Stomach (tissue), 8 donors: ENCODE measurements at regions not wholly inside any gene's neighbourhood (a gene's known extent, or its start where the extent isn't known, plus 50 kb on each side); places are given as distances from the start of the nearest gene placed in this dataset.

ENCODE experiments used
- DNase-seq, 2 donors: peaks; one replicate each; pipeline versions ENCODE4 v3.0.0 to v3.0.0-alpha.2; 2013 to 2019
- H3K27ac ChIP-seq, 5 donors: fragments of 200-600 bp in 4 of 5; sonication (generic) in 4 of 5; one replicate each; pipeline ENCODE4 v1.5.1; 2013 to 2019; ENCODE audit warnings: mild to moderate bottlenecking in 1 of 5, moderate library complexity in 1 of 5
- H3K27me3 ChIP-seq, 3 donors: fragments of 200-600 bp; sonication (generic); one replicate each; pipeline ENCODE4 v1.5.1; 2017 to 2019; ENCODE audit warnings: mixed run types in 1 of 3
- H3K36me3 ChIP-seq, 4 donors: fragments of 200-600 bp; sonication (generic); 1 replicate in 3 of 4; 2 replicates in 1 of 4; pipeline ENCODE4 v1.5.1; 2016 to 2019
- H3K4me1 ChIP-seq, 4 donors: fragments of 200-600 bp; sonication (generic); one replicate each; pipeline ENCODE4 v1.5.1; 2016 to 2019
- H3K4me3 ChIP-seq, 4 donors: fragments of 200-600 bp; sonication (generic) in 3 of 4; one replicate each; pipeline ENCODE4 v1.5.1; 2016 to 2019; ENCODE audit warnings: mild to moderate bottlenecking in 1 of 4
- H3K9me3 ChIP-seq, 4 donors: fragments of 200-600 bp; sonication (generic); one replicate each; pipeline ENCODE4 v1.5.1; 2016 to 2019
- EP300 ChIP-seq: sonication (generic); formaldehyde crosslinking; IDR thresholded peaks from one replicate; pipeline ENCODE4 v1.6.1; 2017; ENCODE audit warnings: antibody characterized with exemption
- POLR2A ChIP-seq, 4 donors: fragments of 450-650 bp; IDR thresholded peaks; one replicate each; pipeline ENCODE4 v1.6.1; 2016; ENCODE audit warnings: antibody characterized with exemption in 4 of 4, control low read depth in 2 of 4, mild to moderate bottlenecking in 1 of 4, moderate library complexity in 1 of 4
- POLR2AphosphoS5 ChIP-seq, 3 donors: sonication (generic); formaldehyde crosslinking; IDR thresholded peaks; one replicate each; pipeline ENCODE4 v1.6.1; 2016; ENCODE audit warnings: antibody characterized with exemption in 3 of 3
- WGBS, 5 donors: extraction: QIAGEN DNeasy Blood & Tissue Kit in 3 of 5; methylation state at CpG; one replicate each; pipeline versions ENCODE4 v1.1.5 to v1.1.7; 2013 to 2018; 5-methylcytosine and 5-hydroxymethylcytosine counted together
- intact Hi-C: fragments of 100-400 bp; cut with DNase I; formaldehyde crosslinking; loops from one replicate; pipeline ENCODE4 v1.15.1; 2023; ENCODE audit warnings: low total_unique reads
- TF ChIP-seq, protein P1 (sequence below), 7 experiments: fragments of 450-650 bp in 4 of 7; fragments of 200-600 bp in 3 of 7; sonication (generic) in 3 of 7; IDR thresholded peaks; one replicate each; pipeline ENCODE4 v1.5.1; 2016 to 2019; ENCODE audit warnings: antibody characterized with exemption in 7 of 7, control low read depth in 2 of 7, mild to moderate bottlenecking in 1 of 7
- donor health status: healthy with polysubstance abuse.
- donor health status: Bipolar disorder and iron deficiency.
- donor health status: healthy.

DNA sequence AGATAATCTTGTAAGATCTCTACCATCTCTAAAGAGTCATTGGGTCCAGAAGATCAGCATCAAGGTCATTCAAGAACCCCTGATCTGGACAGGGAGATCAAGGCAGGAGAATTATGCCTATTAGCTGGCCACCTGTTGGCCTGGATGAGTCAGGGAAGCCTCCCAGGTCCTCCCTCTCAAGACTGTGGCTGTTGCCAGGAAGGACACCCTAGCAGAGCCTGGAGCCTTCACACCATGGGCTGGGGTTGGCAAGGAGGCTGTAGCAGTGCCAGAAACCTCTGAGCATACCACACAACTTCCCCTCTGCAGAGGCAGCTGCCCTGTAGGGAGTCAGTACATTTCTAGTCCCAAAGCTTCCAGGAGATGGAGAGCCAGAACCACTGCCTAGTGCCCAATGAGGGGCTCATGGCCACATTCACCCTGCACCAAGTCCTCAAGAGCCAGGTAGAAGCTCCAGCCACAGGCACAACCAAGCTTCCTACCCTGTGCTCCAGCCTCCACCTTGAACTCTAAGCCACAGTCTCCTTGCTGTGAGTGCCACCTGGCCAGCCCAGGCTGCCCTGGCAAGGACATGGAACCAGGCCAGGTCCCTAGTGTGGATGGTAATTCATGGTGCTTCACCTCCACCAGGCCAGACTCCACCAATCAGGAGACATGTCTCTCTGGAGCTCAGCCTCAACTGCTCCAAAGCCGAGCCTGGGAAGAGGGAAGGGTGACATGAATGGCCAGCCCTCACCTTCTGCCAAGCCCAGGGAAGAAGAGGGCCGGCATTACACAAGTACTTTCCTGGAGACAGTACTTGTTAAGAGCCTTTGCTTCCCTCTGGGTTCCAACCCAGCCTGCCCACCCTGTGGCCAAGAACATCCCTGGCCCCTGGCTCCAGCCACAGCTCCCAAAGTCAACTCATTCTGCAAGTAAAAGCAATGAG is 124.3 kb downstream of the BUD13 start:
- intact Hi-C loops, result no loop called here
- Histone ChIP-seq H3K27me3 (peaks cover 0 to 33% (median 5%) of the 10 kb centered on the region in 3 donors), H3K9me3 (peaks cover 0 to 8% (median 5%) of the 10 kb centered on the region in 4 donors), H3K4me1 (no peaks in the 10 kb centered on the region), H3K36me3 (no peaks in the 10 kb centered on the region), H3K27ac (no peak overlapping the region), H3K4me3 (no peak overlapping the region)
- TF ChIP-seq, protein P1, sequence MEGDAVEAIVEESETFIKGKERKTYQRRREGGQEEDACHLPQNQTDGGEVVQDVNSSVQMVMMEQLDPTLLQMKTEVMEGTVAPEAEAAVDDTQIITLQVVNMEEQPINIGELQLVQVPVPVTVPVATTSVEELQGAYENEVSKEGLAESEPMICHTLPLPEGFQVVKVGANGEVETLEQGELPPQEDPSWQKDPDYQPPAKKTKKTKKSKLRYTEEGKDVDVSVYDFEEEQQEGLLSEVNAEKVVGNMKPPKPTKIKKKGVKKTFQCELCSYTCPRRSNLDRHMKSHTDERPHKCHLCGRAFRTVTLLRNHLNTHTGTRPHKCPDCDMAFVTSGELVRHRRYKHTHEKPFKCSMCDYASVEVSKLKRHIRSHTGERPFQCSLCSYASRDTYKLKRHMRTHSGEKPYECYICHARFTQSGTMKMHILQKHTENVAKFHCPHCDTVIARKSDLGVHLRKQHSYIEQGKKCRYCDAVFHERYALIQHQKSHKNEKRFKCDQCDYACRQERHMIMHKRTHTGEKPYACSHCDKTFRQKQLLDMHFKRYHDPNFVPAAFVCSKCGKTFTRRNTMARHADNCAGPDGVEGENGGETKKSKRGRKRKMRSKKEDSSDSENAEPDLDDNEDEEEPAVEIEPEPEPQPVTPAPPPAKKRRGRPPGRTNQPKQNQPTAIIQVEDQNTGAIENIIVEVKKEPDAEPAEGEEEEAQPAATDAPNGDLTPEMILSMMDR (IDR thresholded peaks at IDR 0.05), result no peak
- no peak for TF ChIP-seq EP300
- TF ChIP-seq POLR2A (IDR thresholded peaks at IDR 0.05), result no peak
- TF ChIP-seq POLR2AphosphoS5 (IDR thresholded peaks at IDR 0.05), result no peak
- no peak for DNase-seq
- 68 to 81% (median 80%) methylated on average over 2 of the region's 2 CpGs for WGBS, 5 donors

DNA sequence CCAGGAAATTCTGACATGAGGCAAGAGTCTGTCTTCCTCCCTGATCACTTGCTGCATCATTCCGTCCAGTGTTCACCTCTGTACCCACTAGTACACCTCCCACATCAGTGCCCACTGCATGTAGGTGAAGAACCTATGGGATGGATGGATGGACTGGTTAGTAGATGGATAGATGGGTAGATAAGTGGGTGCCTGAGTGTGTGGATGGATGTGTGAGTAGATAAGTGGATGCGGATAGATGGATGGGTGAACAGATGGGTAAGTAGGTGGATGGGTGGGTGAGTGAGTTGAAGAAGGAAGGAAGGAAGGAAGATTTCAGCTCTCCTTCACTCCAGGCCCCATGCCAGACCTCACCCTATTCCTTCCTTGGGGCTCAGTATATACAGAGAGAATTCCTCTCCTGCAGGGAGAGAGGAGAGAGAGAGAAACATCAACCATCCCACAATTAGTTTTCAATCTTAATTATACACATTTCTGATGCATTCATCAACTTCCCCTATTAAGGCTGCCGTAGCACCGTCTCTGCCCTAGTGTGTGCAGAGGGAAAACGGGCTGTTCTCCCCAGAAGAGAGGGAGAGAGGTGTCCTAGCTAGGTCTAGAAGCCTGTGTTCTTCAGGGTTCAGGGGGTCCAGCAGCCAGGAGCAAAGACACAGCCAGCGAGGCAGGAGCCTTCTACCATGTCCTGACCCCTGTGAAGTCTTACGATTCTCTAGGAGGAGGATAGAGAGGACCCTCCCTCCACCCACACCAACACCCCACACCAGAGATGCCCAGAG is 125.3 kb downstream of the BUD13 start:
- no peak for DNase-seq
- TF ChIP-seq, protein P1 (IDR thresholded peaks at IDR 0.05), result no peak
- TF ChIP-seq POLR2AphosphoS5 (IDR thresholded peaks at IDR 0.05) (no peak), POLR2A (IDR thresholded peaks at IDR 0.05) (no peak), EP300 (no peak)
- H3K27me3 ChIP-seq, result peaks cover 0 to 40% (median 5%) of the 10 kb centered on the region in 3 donors
- no peak overlapping the region for H3K27ac ChIP-seq
- intact Hi-C loops, result no loop called here
- no peaks in the 10 kb centered on the region for H3K36me3 ChIP-seq
- WGBS, 5 donors, result 77 to 85% (median 81%) methylated on average over 7 of the region's 7 CpGs
- H3K4me1 ChIP-seq, result no peaks in the 10 kb centered on the region
- H3K9me3 ChIP-seq, result peaks cover 0 to 8% (median 5%) of the 10 kb centered on the region in 4 donors
- H3K4me3 ChIP-seq, result no peak overlapping the region

DNA sequence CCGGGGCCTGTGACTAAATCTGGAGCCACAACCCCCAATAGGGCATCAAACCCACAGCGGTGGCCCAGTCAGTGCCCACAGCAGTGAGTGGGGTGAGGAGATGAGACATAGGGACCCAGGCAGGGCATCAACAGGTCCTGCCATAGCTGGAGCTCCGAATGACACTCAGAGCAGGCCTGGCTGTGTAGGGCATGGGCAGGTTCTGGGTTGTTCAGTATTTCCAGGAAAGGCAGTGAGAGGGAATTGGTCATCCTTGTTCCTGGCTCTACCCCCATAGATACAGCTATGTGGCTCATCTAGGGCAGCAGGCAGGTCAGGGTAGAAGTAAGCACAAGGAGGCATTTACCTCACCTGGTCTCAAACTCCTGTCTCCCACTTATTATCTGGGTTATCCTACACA is 126.6 kb downstream of the BUD13 start:
- H3K4me3 ChIP-seq, result no peak overlapping the region
- no peaks in the 10 kb centered on the region for H3K4me1 ChIP-seq
- peaks cover 0 to 8% (median 5%) of the 10 kb centered on the region in 4 donors for H3K9me3 ChIP-seq
- no peak for DNase-seq
- 89 to 97% (median 91%) methylated on average over 3 of the region's 3 CpGs; no CpG with 5 or more reads in 1 of the 5 donors for WGBS, 5 donors
- intact Hi-C loops, result no loop called here
- H3K27ac ChIP-seq, result no peak overlapping the region
- H3K36me3 ChIP-seq, result no peaks in the 10 kb centered on the region
- peaks cover 0 to 48% (median 5%) of the 10 kb centered on the region in 3 donors for H3K27me3 ChIP-seq
- TF ChIP-seq EP300 (no peak), POLR2AphosphoS5 (IDR thresholded peaks at IDR 0.05) (no peak)

DNA sequence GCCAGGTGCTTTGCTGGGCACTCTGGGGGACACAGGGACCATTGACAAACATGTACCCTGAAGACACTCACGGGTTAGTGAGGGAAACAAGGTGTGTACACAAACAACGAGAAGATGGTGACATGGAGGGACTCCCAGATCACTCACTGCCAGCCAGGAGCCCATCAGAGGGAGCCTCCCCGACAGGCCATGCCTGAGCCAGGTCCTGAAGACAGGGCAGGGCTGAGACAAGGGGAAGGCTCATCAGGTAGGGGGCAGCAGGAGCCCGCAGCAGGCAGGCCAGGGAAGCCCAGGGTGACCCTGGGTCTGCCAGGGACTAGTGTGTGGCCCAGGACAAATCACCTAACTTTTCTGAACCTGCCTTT is 127.9 kb downstream of the BUD13 start:
- H3K27me3 ChIP-seq, result peaks cover 0 to 47% (median 4%) of the 10 kb centered on the region in 3 donors
- no peak overlapping the region for H3K27ac ChIP-seq
- DNase-seq, result no peak
- H3K4me3 ChIP-seq, result no peak overlapping the region
- TF ChIP-seq, protein P1 (IDR thresholded peaks at IDR 0.05), result no peak
- TF ChIP-seq EP300 (no peak), POLR2AphosphoS5 (IDR thresholded peaks at IDR 0.05) (no peak), POLR2A (IDR thresholded peaks at IDR 0.05) (no peak)
- H3K9me3 ChIP-seq, result peaks cover 0 to 8% (median 5%) of the 10 kb centered on the region in 4 donors
- WGBS, 5 donors, result 37 to 48% (median 42%) methylated on average over 4 of the region's 4 CpGs
- no peaks in the 10 kb centered on the region for H3K4me1 ChIP-seq
- intact Hi-C loops, result no loop called here
- no peaks in the 10 kb centered on the region for H3K36me3 ChIP-seq
